OCI-LY7 (cell line): ENCODE measurements at regions not wholly inside any gene's neighbourhood (a gene's known extent, or its start where the extent isn't known, plus 50 kb on each side); places are given as distances from the start of the nearest gene placed in this dataset.

Source experiments
- CTCF ChIP-seq: fragments of 200-600 bp; sonication (generic); conservative IDR thresholded peaks from 2 replicates; pipeline ENCODE4 v1.5.1; 2014; ENCODE audit warnings: mild to moderate bottlenecking, antibody characterized with exemption, low read length, moderate library complexity, mixed read lengths
- EZH2phosphoT487 ChIP-seq: fragments of 200-600 bp; sonication (generic); IDR thresholded peaks from 2 replicates; pipeline ENCODE4 v1.6.1; 2018; ENCODE audit warnings: low read depth, borderline replicate concordance, mild to moderate bottlenecking, mixed run types, antibody characterized with exemption, low read length, moderate library complexity, mixed read lengths

DNA sequence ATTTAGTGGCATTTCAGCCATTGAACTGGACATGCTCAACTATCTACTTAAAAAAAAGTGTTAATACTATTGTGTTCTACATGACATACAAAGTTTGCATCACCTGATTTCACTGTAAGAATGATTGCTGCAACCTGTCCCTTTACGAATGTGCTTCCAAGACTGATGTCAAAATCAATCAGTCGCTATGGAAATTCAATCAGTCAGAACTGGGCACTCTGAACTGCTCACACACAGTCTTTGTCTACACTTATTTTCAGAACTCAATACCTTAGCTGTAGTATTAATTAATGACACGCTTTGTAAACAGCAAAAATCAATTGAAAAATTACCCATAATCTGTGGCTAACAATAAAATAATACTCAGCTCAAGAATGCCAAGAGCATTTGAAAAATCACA is 70.3 kb upstream of the KLHL29 start:
- TF ChIP-seq CTCF (no peak), EZH2phosphoT487 (no peak)
